BE2C (cell line): ENCODE measurements at regions not wholly inside any gene's neighbourhood (a gene's known extent, or its start where the extent isn't known, plus 50 kb on each side); places are given as distances from the start of the nearest gene placed in this dataset.

Experiments used
- DNase-seq: peaks from one replicate; pipeline ENCODE4 v3.0.0-alpha.2; 2020
- H3K27me3 ChIP-seq: fragments of 250-450 bp; sonication (Bioruptor Pico); 2 replicates; pipeline ENCODE4 v1.5.1; 2020; ENCODE audit warnings: mild to moderate bottlenecking
- H3K36me3 ChIP-seq: fragments of 250-450 bp; sonication (Bioruptor Pico); 2 replicates; pipeline ENCODE4 v1.5.1; 2020; ENCODE audit warnings: mild to moderate bottlenecking
- H3K4me1 ChIP-seq: fragments of 250-450 bp; sonication (Bioruptor Pico); 2 replicates; pipeline ENCODE4 v1.5.1; 2020
- H3K4me3 ChIP-seq: 2 replicates; pipeline ENCODE4 v1.5.1; 2011; ENCODE audit warnings: low read depth, low read length
- H3K9me3 ChIP-seq: fragments of 250-450 bp; sonication (Bioruptor Pico); 2 replicates; pipeline ENCODE4 v1.5.1; 2020
- TF ChIP-seq, protein P1 (sequence below): IDR thresholded peaks from 2 replicates; pipeline ENCODE4 v1.5.1; 2012; ENCODE audit warnings: mild to moderate bottlenecking, low read depth, low read length

DNA sequence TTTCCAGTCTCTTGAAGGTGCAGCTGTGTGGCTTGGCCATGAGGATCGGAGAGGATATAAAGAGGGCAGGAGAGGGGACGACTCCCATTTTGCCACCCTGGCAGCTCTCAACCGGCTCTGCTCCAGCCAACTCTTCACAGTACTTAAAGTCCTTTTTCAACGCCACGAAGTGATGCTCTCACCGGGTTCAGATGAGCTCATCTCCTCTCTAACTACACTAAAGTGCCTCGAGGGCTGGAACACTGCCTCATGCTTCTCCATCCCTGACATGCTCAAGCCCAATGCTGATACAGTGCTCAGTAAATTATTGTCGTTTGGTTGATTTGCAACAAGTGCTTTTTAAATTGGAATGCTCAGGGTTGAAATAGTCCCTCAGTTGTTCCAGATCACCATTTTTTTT lies 97.8 kb downstream of the GTPBP8 start:
- DNase-seq = no peak
- TF ChIP-seq, protein P1, sequence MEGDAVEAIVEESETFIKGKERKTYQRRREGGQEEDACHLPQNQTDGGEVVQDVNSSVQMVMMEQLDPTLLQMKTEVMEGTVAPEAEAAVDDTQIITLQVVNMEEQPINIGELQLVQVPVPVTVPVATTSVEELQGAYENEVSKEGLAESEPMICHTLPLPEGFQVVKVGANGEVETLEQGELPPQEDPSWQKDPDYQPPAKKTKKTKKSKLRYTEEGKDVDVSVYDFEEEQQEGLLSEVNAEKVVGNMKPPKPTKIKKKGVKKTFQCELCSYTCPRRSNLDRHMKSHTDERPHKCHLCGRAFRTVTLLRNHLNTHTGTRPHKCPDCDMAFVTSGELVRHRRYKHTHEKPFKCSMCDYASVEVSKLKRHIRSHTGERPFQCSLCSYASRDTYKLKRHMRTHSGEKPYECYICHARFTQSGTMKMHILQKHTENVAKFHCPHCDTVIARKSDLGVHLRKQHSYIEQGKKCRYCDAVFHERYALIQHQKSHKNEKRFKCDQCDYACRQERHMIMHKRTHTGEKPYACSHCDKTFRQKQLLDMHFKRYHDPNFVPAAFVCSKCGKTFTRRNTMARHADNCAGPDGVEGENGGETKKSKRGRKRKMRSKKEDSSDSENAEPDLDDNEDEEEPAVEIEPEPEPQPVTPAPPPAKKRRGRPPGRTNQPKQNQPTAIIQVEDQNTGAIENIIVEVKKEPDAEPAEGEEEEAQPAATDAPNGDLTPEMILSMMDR = no peak
- Histone ChIP-seq H3K9me3 (no peaks in the 10 kb centered on the region), H3K36me3 (no peaks in the 10 kb centered on the region), H3K4me1 (no peaks in the 10 kb centered on the region), H3K27me3 (no peaks in the 10 kb centered on the region), H3K4me3 (no peak overlapping the region)

DNA sequence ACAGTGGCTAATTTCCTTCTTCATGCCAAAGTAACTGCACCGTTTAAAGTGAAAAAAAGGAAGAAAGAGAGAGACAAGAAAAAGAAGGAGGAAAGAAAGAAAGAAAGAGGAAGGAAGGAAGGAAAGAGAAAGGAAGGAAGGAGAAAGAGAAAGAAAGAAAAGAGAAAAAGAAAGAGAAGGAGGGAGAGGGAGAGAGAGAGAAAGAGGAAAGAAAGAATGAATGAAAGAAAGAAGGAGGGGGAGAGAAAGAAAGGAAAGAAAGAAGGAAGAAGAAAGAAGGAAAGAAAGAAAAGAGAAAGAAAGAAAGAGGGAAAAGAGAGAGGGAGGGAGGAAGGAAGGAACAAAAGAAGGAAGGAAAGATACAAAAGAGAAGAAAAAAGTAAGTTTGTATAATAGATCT lies 100.6 kb downstream of the GTPBP8 start:
- TF ChIP-seq, protein P1 = no peak
- Histone ChIP-seq H3K4me3 (no peak overlapping the region), H3K9me3 (no peaks in the 10 kb centered on the region), H3K4me1 (no peaks in the 10 kb centered on the region), H3K36me3 (no peaks in the 10 kb centered on the region), H3K27me3 (no peaks in the 10 kb centered on the region)
- DNase-seq = no peak

DNA sequence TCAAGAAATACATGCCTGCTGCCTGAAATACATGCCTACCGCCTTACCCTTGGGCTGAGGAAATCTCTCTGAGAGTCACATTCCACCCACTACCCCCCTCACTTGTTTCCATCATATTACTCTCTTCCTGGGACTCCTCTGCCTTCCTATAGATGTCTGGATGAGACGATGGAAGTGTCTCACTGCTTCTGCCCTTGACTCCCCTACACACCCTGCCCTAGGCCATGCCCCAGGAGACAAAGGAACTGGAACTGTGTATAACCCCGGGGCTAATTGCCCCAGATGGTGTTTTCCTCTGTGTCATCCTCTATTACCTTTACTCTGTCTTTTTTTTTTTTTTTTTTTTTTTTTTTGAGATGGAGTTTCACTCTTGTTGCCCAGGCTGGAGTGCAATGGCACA lies 102.0 kb downstream of the GTPBP8 start:
- TF ChIP-seq, protein P1 = no peak
- no peaks in the 10 kb centered on the region for H3K36me3 ChIP-seq
- DNase-seq = no peak
- no peaks in the 10 kb centered on the region for H3K9me3 ChIP-seq
- no peaks in the 10 kb centered on the region for H3K27me3 ChIP-seq
- no peak overlapping the region for H3K4me3 ChIP-seq
- H3K4me1 ChIP-seq = no peaks in the 10 kb centered on the region

DNA sequence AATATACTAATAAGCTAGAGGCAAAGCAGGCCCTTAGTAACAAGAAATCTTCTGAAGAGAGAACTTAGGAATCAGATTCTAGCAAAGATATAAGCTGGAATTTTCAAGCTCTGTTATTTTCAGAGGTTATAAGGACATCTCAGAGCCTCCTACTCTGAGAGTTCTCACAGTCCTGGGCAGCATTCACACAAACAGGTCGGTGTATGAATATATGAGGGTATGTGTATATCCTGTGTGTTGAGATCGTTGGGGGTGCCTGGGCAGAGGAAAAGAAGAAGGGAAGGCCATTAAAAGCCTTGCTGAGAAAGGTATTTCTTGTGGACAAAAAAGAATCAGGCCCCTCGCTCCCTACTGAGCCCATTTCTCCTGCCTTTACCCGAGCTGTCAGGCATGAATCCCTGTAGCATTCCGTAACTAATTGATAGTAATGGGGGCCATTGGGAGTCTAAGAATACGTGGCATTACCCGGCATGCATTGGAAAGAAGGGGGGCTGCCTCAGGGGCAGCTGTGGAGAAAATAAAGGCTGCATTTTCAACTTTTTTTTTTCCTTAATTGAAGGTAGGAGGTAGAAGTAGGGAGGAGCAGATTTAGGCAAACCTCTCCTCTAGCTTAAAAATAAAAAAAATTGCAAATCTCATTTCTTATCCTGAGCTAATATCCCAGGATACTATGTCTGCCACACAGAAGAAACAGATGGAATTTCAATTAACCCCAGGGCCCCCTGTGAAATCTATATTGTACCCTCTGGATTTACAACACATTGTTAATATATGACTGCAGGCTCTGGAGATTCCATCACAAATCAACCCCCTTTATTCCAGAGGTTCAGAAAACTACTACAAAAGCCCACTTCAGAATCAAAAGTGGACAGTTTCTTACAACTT lies 103.8 kb downstream of the GTPBP8 start:
- Histone ChIP-seq H3K4me1 (no peaks in the 10 kb centered on the region), H3K9me3 (no peaks in the 10 kb centered on the region), H3K4me3 (no peak overlapping the region), H3K36me3 (no peaks in the 10 kb centered on the region), H3K27me3 (no peaks in the 10 kb centered on the region)
- DNase-seq = no peak
- TF ChIP-seq, protein P1 = no peak

DNA sequence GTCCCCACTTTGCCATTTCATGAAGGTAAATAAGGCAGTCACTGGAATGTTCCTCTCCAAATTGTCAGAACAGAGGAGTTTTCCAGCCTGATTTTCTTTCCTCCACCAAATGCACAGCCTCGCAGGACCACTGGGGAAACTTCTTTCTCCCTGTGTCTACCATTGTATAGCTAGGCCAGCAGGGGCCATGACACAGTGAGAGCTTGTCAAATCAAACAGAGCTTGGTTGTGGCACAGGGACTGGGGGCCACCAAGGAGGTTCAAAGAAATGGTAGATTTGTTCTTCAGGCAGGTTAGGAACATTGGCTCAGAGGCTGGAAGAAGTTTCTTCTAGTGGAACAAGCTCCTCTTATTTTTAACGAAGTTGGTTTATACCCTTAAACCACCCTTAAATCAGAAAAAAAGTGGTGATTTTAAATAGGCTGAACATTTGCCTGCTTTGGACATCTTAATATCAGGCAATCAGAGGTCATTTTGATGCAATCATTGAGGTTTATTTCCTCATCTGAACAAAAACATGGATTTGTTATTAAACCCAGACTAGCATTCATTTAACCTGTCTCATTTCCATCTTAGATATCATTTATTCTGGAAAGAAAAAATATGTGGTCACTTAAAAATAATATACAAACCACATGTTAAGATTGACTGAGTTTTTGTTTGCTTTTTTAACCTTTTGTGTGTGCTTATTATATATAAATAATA lies 105.6 kb downstream of the GTPBP8 start:
- Histone ChIP-seq H3K36me3 (no peaks in the 10 kb centered on the region), H3K27me3 (no peaks in the 10 kb centered on the region), H3K4me1 (no peaks in the 10 kb centered on the region), H3K9me3 (no peaks in the 10 kb centered on the region), H3K4me3 (no peak overlapping the region)
- TF ChIP-seq, protein P1 = no peak
- no peak for DNase-seq

DNA sequence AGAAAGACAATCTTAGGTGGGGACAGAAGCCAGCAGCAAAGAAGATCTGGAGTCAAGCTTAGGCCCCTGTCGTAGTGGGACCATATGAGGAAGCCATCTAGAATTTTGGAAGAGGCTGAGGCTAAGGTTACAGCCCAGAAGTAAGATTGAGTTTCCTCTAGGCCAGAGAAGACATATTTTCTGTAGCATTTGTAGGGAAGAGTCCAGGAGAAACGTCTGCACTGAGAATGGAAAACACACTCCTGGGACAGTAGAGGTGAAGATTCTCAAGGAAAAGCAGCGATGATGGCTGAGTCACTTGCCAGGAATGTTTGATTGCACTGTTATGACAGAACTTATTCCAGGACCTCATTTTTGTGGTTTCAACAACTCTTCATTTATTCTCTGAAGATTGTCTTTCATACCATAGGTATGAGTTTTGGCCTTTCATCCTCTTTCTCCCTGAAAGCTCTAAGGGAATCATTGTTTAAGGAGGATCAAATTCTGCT lies 107.2 kb downstream of the GTPBP8 start:
- no peaks in the 10 kb centered on the region for H3K4me1 ChIP-seq
- no peak overlapping the region for H3K4me3 ChIP-seq
- no peaks in the 10 kb centered on the region for H3K9me3 ChIP-seq
- no peak for DNase-seq
- no peaks in the 10 kb centered on the region for H3K27me3 ChIP-seq
- TF ChIP-seq, protein P1 = no peak
- H3K36me3 ChIP-seq = no peaks in the 10 kb centered on the region
